HCT116 (cell line): ENCODE measurements at regions not wholly inside any gene's neighbourhood (a gene's known extent, or its start where the extent isn't known, plus 50 kb on each side); places are given as distances from the start of the nearest gene placed in this dataset.
"Not testable (repeated sequence)": the region's sequence is repeated elsewhere in the genome, so short reads cannot be mapped to it uniquely, and the experiment has no call there.

ENCODE experiments used
- ATAC-seq: fragments of 200-7000 bp; cut with Tn5 transposase; 2 replicates; pipeline ENCODE4 v1.9.1; 2020; ENCODE audit warnings: mild to moderate bottlenecking, moderate library complexity
- BruUV-seq: library from RNA; stranded (reverse); fragments of 400-500 nt; replicated peaks from 2 replicates; lab custom pipeline; 2021; lab: Mats Ljungman, UMichigan
- CTCF ChIA-PET: fragments of 300-600 bp; sonication (Branson Sonifier 250); formaldehyde crosslinking; loops from one replicate; lab custom pipeline; 2021; ENCODE audit warnings: antibody characterized with exemption; lab: Charles Lee
- POLR2A ChIA-PET: fragments of 300-600, 350-600 bp; sonication (Branson Sonifier 250); formaldehyde crosslinking; loops from one replicate; lab custom pipeline; 2021; ENCODE audit warnings: antibody characterized with exemption; lab: Charles Lee
- RAD21 ChIA-PET, 2 experiments: fragments of 300-600 bp; sonication (Branson Sonifier 250); formaldehyde crosslinking; loops; one replicate each; lab custom pipeline; 2023; ENCODE audit warnings: low total read pairs in 2 of 2; ENCODE audit not compliant: uncharacterized antibody in 2 of 2, unreplicated experiment in 2 of 2, low non-redundant PET in 1 of 2; lab: Charles Lee
- DNase-seq: peaks from one replicate; pipeline ENCODE4 v3.0.0-alpha.2; 2010; ENCODE audit warnings: low read depth, low spot score
- H2AFZ ChIP-seq: fragments of 200-600 bp; shearing (Covaris generic), sonication (generic); 2 replicates; pipeline ENCODE4 v1.6.1; 2017; ENCODE audit warnings: low read depth, mixed run types, mixed read lengths, antibody characterized with exemption, low read length; ENCODE audit not compliant: poor library complexity, severe bottlenecking
- H3K27ac ChIP-seq: 2 replicates; pipeline ENCODE4 v1.5.1; 2012; ENCODE audit warnings: low read depth, low read length
- H3K27me3 ChIP-seq: fragments of 200-600 bp; sonication (generic); 2 replicates; pipeline ENCODE4 v1.6.1; 2016; ENCODE audit warnings: mixed run types, low read length, mixed read lengths; ENCODE audit not compliant: insufficient read depth
- H3K36me3 ChIP-seq, 2 experiments: fragments of 200-500 bp in 1 of 2; fragments of 200-600 bp in 1 of 2; sonication (Bioruptor generic) in 1 of 2; sonication (generic) in 1 of 2; 2 replicates each; pipeline versions ENCODE4 v1.5.1 to v1.6.1; 2014 to 2016; ENCODE audit warnings: low read length in 2 of 2, inconsistent platforms in 1 of 2, mixed read lengths in 1 of 2, mixed run types in 1 of 2; ENCODE audit not compliant: insufficient read depth in 2 of 2, control insufficient read depth in 1 of 2
- H3K4me1 ChIP-seq, 2 experiments: fragments of 200-600 bp in 1 of 2; sonication (generic) in 1 of 2; 2 replicates each; pipeline versions ENCODE4 v1.5.1 to v1.6.1; 2012 to 2017; ENCODE audit warnings: low read length in 2 of 2, inconsistent platforms in 1 of 2, mild to moderate bottlenecking in 1 of 2, mixed read lengths in 1 of 2, mixed run types in 1 of 2, moderate library complexity in 1 of 2; ENCODE audit not compliant: insufficient read depth in 2 of 2, control insufficient read depth in 1 of 2
- H3K4me2 ChIP-seq: fragments of 200-600 bp; sonication (generic); 2 replicates; pipeline ENCODE4 v1.6.1; 2017; ENCODE audit warnings: mixed run types, low read length, mixed read lengths
- H3K4me3 ChIP-seq, 2 experiments: fragments of 200-600 bp in 1 of 2; sonication (generic) in 1 of 2; replicated peaks in 1 of 2; 2 replicates each; pipeline ENCODE4 v1.5.1; 2011 to 2016; ENCODE audit warnings: low read length in 2 of 2, control low read depth in 1 of 2, low read depth in 1 of 2, mild to moderate bottlenecking in 1 of 2, mixed read lengths in 1 of 2, mixed run types in 1 of 2
- H3K79me2 ChIP-seq: fragments of 200-600 bp; sonication (generic); 2 replicates; pipeline ENCODE4 v1.6.1; 2017; ENCODE audit warnings: mild to moderate bottlenecking, mixed run types, low read length, moderate library complexity, mixed read lengths; ENCODE audit not compliant: insufficient read depth
- H3K9ac ChIP-seq: fragments of 200-600 bp; sonication (generic); 2 replicates; pipeline ENCODE4 v1.6.1; 2016; ENCODE audit warnings: low read length, mixed read lengths
- H3K9me2 ChIP-seq: fragments of 200-600 bp; sonication (generic), shearing (Covaris generic); 2 replicates; pipeline ENCODE4 v1.6.1; 2017; ENCODE audit warnings: mixed run types, mild to moderate bottlenecking, moderate library complexity; ENCODE audit not compliant: insufficient read depth
- H3K9me3 ChIP-seq, 2 experiments: fragments of 200-500 bp in 1 of 2; fragments of 200-600 bp in 1 of 2; sonication (Bioruptor generic) in 1 of 2; sonication (generic) in 1 of 2; 2 replicates each; pipeline ENCODE4 v1.6.1; 2014 to 2017; ENCODE audit warnings: low read length in 2 of 2, mixed read lengths in 2 of 2, inconsistent platforms in 1 of 2, low read depth in 1 of 2, mild to moderate bottlenecking in 1 of 2, mixed run types in 1 of 2, moderate library complexity in 1 of 2; ENCODE audit not compliant: control insufficient read depth in 1 of 2, insufficient read depth in 1 of 2
- H4K20me1 ChIP-seq: fragments of 200-600 bp; sonication (generic), shearing (Covaris generic); 2 replicates; pipeline ENCODE4 v1.6.1; 2017; ENCODE audit warnings: mixed run types, mild to moderate bottlenecking, moderate library complexity; ENCODE audit not compliant: insufficient read depth
- ATF3 ChIP-seq: IDR thresholded peaks from 2 replicates; pipeline ENCODE4 v1.6.1; 2012
- CEBPB ChIP-seq: IDR thresholded peaks from 2 replicates; pipeline ENCODE4 v1.6.1; 2012; ENCODE audit warnings: low read depth
- CTCF ChIP-seq, 3 experiments: fragments of 200-600 bp in 1 of 3; sonication (generic) in 1 of 3; IDR thresholded peaks in 2 of 3; conservative IDR thresholded peaks in 1 of 3; 2 replicates each; pipeline ENCODE4 v1.5.1; 2012 to 2017; ENCODE audit warnings: low read depth in 2 of 3, low read length in 2 of 3, antibody characterized with exemption in 1 of 3, borderline replicate concordance in 1 of 3, control low read depth in 1 of 3, mild to moderate bottlenecking in 1 of 3, mixed read lengths in 1 of 3, mixed run types in 1 of 3, moderate library complexity in 1 of 3; ENCODE audit not compliant: insufficient read depth in 1 of 3
- ELF1 ChIP-seq: IDR thresholded peaks from 2 replicates; pipeline ENCODE4 v1.6.1; 2012; ENCODE audit warnings: low read depth, borderline replicate concordance
- EZH2 ChIP-seq: fragments of 200-600 bp; sonication (generic); IDR thresholded peaks from 2 replicates; pipeline ENCODE4 v1.6.1; 2017; ENCODE audit warnings: antibody characterized with exemption, mixed run types
- EZH2phosphoT487 ChIP-seq: fragments of 200-600 bp; IDR thresholded peaks from 2 replicates; pipeline ENCODE4 v1.6.1; 2018; ENCODE audit warnings: antibody characterized with exemption, borderline replicate concordance
- FOSL1 ChIP-seq: IDR thresholded peaks from 2 replicates; pipeline ENCODE4 v1.6.1; 2012; ENCODE audit warnings: low read depth
- JUND ChIP-seq: IDR thresholded peaks from 2 replicates; pipeline ENCODE4 v1.6.1; 2012
- MAX ChIP-seq: IDR thresholded peaks from 2 replicates; pipeline ENCODE4 v1.6.1; 2012
- POLR2AphosphoS5 ChIP-seq: IDR thresholded peaks from 2 replicates; pipeline ENCODE4 v1.6.1; 2011; ENCODE audit warnings: mild to moderate bottlenecking, low read depth, low read length, moderate library complexity
- SIN3A ChIP-seq: IDR thresholded peaks from 2 replicates; pipeline ENCODE4 v1.6.1; 2012; ENCODE audit warnings: low read depth
- SP1 ChIP-seq: IDR thresholded peaks from 2 replicates; pipeline ENCODE4 v1.6.1; 2012; ENCODE audit warnings: low read depth
- SRF ChIP-seq: IDR thresholded peaks from 2 replicates; pipeline ENCODE4 v1.6.1; 2012; ENCODE audit warnings: low read depth
- intact Hi-C: fragments of 100-400 bp; cut with micrococcal nuclease; formaldehyde crosslinking; loops from 2 replicates; pipeline ENCODE4 v1.10.0; 2022

GRCh38 chr9:74424488-74424887 is 72.6 kb upstream of the RORB start:
- H3K36me3 ChIP-seq, H3K9me3 ChIP-seq, DNase-seq, H2AFZ ChIP-seq, H3K27ac ChIP-seq, ATAC-seq, CTCF ChIA-PET, BruUV-seq, H4K20me1 ChIP-seq, H3K4me1 ChIP-seq, H3K9me2 ChIP-seq, RAD21 ChIA-PET, POLR2A ChIA-PET, H3K4me3 ChIP-seq, H3K27me3 ChIP-seq, H3K9ac ChIP-seq, H3K4me2 ChIP-seq, intact Hi-C loops, H3K79me2 ChIP-seq: not testable (repeated sequence)

GRCh38 chr9:74431467-74431866 is 65.7 kb upstream of the RORB start:
- Histone ChIP-seq H2AFZ (no peak overlapping the region), H3K4me1 (no peaks in the 10 kb centered on the region)
- intact Hi-C loops: no loop called here

More at GRCh38 chr9:74431467-74431866, 65.7 kb upstream of the RORB start:
- no TSS peak for BruUV-seq
- H3K9ac ChIP-seq: no peak overlapping the region
- H4K20me1 ChIP-seq: no peaks in the 10 kb centered on the region
- ChIA-PET RAD21 (no interaction called here), POLR2A (no interaction called here), CTCF (no interaction called here)
- H3K4me2 ChIP-seq: no peak overlapping the region
- no peaks in the 10 kb centered on the region for H3K27me3 ChIP-seq
- no peak overlapping the region for H3K27ac ChIP-seq
- no peak for ATAC-seq
- TF ChIP-seq MAX: no peak
- TF ChIP-seq ATF3: no peak
- no peak for TF ChIP-seq CTCF (IDR thresholded peaks at IDR 0.05 in 2 of 3, conservative IDR thresholded peaks at IDR 0.05 in 1 of 3; ENCODE audit: borderline replicate concordance in 1 of 3, insufficient read depth in 1 of 3, low read depth in 2 of 3, low read length in 2 of 3)
- no peak for TF ChIP-seq JUND
- TF ChIP-seq EZH2phosphoT487: no peak
- TF ChIP-seq CEBPB: no peak
- TF ChIP-seq SIN3A: no peak
- TF ChIP-seq SP1: no peak
- no peak for TF ChIP-seq EZH2
- TF ChIP-seq ELF1: no peak
- TF ChIP-seq SRF: no peak
- TF ChIP-seq POLR2AphosphoS5: no peak
- TF ChIP-seq FOSL1: no peak
- DNase-seq: no peak
- H3K36me3 ChIP-seq: no peaks in the 10 kb centered on the region
- no peaks in the 10 kb centered on the region for H3K9me2 ChIP-seq
- H3K9me3 ChIP-seq: no peaks in the 10 kb centered on the region
- no peak overlapping the region for H3K4me3 ChIP-seq
- H3K79me2 ChIP-seq: no peaks in the 10 kb centered on the region
